Testis (tissue), 2 donors: ENCODE measurements at regions not wholly inside any gene's neighbourhood (a gene's known extent, or its start where the extent isn't known, plus 50 kb on each side); places are given as distances from the start of the nearest gene placed in this dataset.

Experiments
- DNase-seq: peaks from one replicate; pipeline ENCODE4 v3.0.0-alpha.2; 2019
- H3K27ac ChIP-seq, 2 donors: fragments of 200-600 bp; sonication (generic); one replicate each; pipeline ENCODE4 v1.5.1; 2019
- H3K27me3 ChIP-seq: fragments of 200-600 bp; sonication (generic); one replicate; pipeline ENCODE4 v1.5.1; 2019
- H3K36me3 ChIP-seq: fragments of 200-600 bp; sonication (generic); one replicate; pipeline ENCODE4 v1.5.1; 2017; ENCODE audit warnings: low read depth; ENCODE audit errors: missing control alignments
- H3K4me1 ChIP-seq: fragments of 200-600 bp; sonication (generic); one replicate; pipeline ENCODE4 v1.5.1; 2019
- H3K4me3 ChIP-seq, 2 donors: fragments of 200-600 bp; sonication (generic); one replicate each; pipeline ENCODE4 v1.5.1; 2017 to 2019
- H3K9me3 ChIP-seq: fragments of 200-600 bp; sonication (generic); one replicate; pipeline ENCODE4 v1.5.1; 2017
- CTCF ChIP-seq, 3 experiments: fragments of 450-650 bp in 2 of 3; fragments of 200-600 bp in 1 of 3; sonication (generic) in 1 of 3; IDR thresholded peaks; one replicate each; pipeline ENCODE4 v1.5.1; 2016 to 2019; ENCODE audit warnings: antibody characterized with exemption in 3 of 3, mild to moderate bottlenecking in 2 of 3, moderate library complexity in 1 of 3
- POLR2A ChIP-seq: fragments of 450-650 bp; IDR thresholded peaks from one replicate; pipeline ENCODE4 v1.6.1; 2017; ENCODE audit warnings: antibody characterized with exemption, mild to moderate bottlenecking, moderate library complexity
- WGBS, 2 donors: methylation state at CpG; one replicate each; pipeline ENCODE4 v1.1.5; 2018; 5-methylcytosine and 5-hydroxymethylcytosine counted together
- intact Hi-C: fragments of 100-400 bp; cut with DNase I; formaldehyde crosslinking; loops from one replicate; pipeline ENCODE4 v1.15.1; 2023; ENCODE audit warnings: low total_unique reads

DNA sequence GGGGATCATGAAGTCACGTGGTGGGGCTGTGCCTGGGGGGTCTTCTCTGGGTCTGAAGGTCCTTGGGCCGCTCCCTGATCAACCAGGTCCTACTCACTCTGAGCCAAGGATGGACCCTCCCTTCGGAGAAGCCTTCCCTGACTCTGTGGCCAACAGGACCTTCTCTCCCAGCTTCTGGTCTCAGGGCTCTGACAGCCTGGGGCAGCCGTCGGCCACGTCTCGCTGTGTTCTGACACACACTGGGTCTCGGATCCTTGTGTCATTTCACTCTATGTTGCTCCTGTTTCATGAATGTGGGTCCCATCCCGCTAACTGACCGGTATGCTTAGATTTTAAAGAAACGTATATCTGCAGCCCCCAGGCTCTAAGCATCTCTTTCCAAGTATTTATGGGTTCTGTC lies 256.1 kb downstream of the ENGASE start:
- Histone ChIP-seq H3K27me3 (no peaks in the 10 kb centered on the region), H3K27ac (no peak overlapping the region), H3K4me3 (no peak overlapping the region), H3K9me3 (no peaks in the 10 kb centered on the region), H3K36me3 (no peaks in the 10 kb centered on the region), H3K4me1 (no peaks in the 10 kb centered on the region)
- 81 to 82% methylated on average over 11 of the region's 11 CpGs for WGBS, 2 donors
- no peak for DNase-seq
- intact Hi-C loops = no loop called here
- TF ChIP-seq POLR2A = no peak
- TF ChIP-seq CTCF (IDR thresholded peaks at IDR 0.05) = no peak

DNA sequence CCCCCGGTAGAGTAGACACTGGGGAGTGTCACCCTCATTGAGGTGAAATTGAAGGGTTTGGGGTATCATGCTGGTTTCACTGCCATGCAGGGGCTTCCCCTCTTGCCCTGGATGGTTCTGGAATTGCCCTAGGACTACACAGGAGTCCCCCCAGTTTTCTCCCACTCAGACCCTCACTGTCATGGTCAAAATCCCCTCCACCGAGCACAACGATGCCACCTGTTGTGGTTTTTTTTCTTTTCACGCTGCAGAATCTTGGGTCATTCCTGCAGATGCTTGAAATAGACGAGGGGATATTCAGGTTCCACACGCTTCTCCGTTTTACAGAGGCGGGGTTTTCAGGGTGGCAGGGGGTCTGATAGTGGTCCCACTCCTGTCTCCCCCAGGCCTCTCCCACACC lies 255.6 kb downstream of the ENGASE start:
- Histone ChIP-seq H3K36me3 (no peaks in the 10 kb centered on the region), H3K27me3 (no peaks in the 10 kb centered on the region), H3K4me3 (no peak overlapping the region), H3K27ac (no peak overlapping the region), H3K9me3 (no peaks in the 10 kb centered on the region), H3K4me1 (no peaks in the 10 kb centered on the region)
- DNase-seq = no peak
- TF ChIP-seq POLR2A (no peak), CTCF (IDR thresholded peaks at IDR 0.05) (no peak)
- intact Hi-C loops = no loop called here
- WGBS, 2 donors = 87 to 88% methylated on average over 7 to 8 of the region's 8 CpGs

- Histone ChIP-seq H3K4me1 (no peaks in the 10 kb centered on the region), H3K36me3 (no peaks in the 10 kb centered on the region), H3K9me3 (no peaks in the 10 kb centered on the region), H3K4me3 (no peak overlapping the region), H3K27ac (no peak overlapping the region), H3K27me3 (no peaks in the 10 kb centered on the region)
- 75 to 100% methylated on average over 1 to 2 of the region's 2 CpGs for WGBS, 2 donors
- no peak for TF ChIP-seq POLR2A
- TF ChIP-seq CTCF (IDR thresholded peaks at IDR 0.05) = no peak
- no peak for DNase-seq
- intact Hi-C loops = no loop called here
These were observed 252.2 kb downstream of the ENGASE start for GRCh38 chr17:79326814-79327213.

DNA sequence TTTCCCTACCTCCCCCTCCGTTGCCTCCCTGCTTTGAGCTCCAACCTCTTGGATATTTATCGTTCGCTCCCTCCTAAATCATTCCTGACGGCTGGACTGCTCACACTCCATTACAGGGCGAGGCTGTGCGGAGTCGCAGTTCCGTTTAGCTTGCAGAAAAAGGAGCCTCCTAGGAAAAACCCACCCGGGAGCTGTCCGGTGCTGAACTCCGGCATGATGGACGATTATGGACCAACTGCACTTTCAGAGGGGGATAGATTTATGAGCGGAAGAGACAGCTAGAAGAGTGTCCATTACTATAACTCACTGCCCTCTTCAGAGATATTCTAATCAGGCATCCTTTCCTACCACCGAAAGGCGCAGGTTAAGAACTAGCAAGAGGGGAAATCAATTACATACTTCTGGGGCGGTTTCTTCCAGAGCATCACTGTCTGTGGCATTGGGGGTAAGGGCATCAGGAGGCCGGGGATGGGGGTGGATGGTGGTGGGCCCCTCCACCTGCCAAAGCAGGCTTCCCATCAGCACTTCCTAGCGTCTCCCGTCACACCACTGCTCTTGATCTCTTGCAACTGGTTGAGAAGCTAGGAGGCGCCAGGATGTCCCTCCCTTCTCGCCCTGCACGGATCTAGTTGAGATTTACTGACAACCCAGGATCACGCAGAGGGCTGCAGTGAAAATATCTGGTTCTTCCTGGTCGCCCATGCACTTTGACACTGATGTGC lies 251.2 kb downstream of the ENGASE start:
- WGBS, 2 donors = 14 to 26% methylated on average over 18 to 24 of the region's 24 CpGs
- TF ChIP-seq POLR2A = no peak
- no peak for TF ChIP-seq CTCF (IDR thresholded peaks at IDR 0.05)
- Histone ChIP-seq H3K27me3 (no peaks in the 10 kb centered on the region), H3K36me3 (no peaks in the 10 kb centered on the region), H3K9me3 (no peaks in the 10 kb centered on the region), H3K27ac (no peak overlapping the region), H3K4me3 (no peak overlapping the region), H3K4me1 (no peaks in the 10 kb centered on the region)
- intact Hi-C loops = no loop called here
- DNase-seq = peak; percentile 38

- WGBS, 2 donors = 72 to 80% methylated on average over 5 of the region's 5 CpGs
These were observed 249.6 kb downstream of the ENGASE start for GRCh38 chr17:79324194-79324593.

More at GRCh38 chr17:79324194-79324593, 249.6 kb downstream of the ENGASE start:
- no peaks in the 10 kb centered on the region for H3K27me3 ChIP-seq
- H3K27ac ChIP-seq = no peak overlapping the region
- intact Hi-C loops = no loop called here
- no peaks in the 10 kb centered on the region for H3K36me3 ChIP-seq
- DNase-seq = no peak
- no peaks in the 10 kb centered on the region for H3K9me3 ChIP-seq
- TF ChIP-seq POLR2A (no peak), CTCF (IDR thresholded peaks at IDR 0.05) (no peak)
- no peaks in the 10 kb centered on the region for H3K4me1 ChIP-seq
- H3K4me3 ChIP-seq = no peak overlapping the region
